GM18502 (cell line): ENCODE measurements at regions not wholly inside any gene's neighbourhood (a gene's known extent, or its start where the extent isn't known, plus 50 kb on each side); places are given as distances from the start of the nearest gene placed in this dataset.

Source experiments
- ATAC-seq: cut with Tn5 transposase; IDR thresholded peaks from one replicate; pipeline ENCODE4 v1.9.1; 2021; ENCODE audit warnings: mild to moderate bottlenecking; ENCODE audit not compliant: unreplicated experiment, poor library complexity

DNA sequence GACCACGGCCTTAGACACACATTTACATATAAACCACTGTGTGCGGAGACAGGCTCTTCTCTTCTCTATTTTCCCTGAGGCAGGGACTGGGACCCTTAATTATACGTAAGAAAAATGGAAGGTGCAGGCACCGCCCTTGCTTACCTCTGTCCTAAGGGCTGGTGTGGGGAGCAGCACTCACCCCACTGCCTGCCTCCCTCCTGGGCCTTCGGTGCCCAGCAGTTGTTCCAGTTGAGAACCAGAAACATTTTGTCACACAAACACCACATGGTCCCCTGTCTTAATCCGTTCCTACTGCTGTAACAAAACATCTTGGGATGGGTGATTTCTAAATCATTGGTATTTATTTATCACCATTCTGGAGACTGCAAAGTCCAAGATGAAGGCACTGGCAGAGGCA lies 192.7 kb upstream of the DIO3 start:
- no peak for ATAC-seq

DNA sequence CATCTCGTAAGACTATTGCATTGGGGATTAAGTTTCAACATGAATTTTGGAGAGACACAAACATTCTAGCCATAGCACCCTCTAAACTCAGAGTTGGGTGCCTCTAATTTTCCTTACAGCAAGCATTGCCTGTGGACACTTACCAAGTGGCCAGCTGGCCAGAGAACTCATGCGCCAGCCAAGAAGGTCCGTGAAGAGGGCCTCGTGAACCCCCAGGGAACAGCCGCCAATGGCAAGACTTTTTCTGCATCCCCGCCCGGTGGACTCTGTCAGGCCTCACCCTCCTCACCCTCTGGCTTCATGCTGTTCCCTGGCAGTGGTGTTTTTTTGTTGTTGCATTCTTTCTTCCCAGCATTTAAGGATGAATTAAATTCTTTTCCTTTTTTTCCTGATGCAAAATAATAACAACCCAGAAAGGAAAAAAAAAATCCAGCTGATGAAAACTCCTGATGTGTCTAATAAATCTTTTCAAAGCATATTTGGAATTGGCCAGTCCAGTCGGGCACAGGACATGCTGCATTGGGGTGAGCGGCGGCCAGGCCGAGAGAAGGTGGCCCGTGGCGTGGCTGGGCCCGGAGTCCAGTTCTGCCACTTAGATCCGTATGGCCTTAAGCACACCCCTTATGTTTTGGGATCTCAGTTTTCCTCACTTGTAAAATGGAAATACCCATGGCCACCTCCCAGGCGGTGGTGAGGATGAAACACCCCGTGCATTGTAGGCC lies 191.9 kb upstream of the DIO3 start:
- ATAC-seq, result no peak

DNA sequence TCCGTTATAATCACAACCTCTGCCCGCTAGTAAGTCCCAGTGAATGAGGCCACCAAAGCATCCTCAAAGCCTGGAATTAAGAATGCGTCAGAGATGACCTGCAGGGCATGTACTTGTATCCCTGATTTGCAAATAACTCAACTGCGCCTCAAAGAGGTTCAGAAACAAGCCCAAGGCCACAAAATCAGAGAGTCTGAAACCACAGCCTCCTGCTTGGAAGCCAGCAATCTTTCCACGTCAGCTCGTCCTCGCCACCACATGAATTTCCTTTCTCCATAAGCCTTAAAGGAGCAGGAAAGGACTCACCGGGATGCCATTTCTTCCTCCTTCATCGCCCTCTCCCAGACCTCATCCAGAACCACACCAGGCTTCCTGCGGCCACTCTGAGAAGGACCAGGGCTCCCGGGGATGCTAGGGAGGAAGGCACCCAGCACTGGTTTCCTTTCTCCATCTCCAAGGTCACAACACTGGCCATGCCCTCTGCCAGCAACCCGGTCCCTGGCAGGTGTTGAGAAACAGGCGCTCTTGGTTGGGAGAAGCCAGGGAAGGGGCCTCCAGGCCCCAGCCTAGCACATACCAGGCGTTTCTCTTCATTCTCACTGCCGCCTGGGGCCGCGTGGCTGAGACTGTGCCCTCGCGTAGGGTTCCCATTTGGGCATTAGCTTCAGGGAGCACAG lies 191.2 kb upstream of the DIO3 start:
- ATAC-seq, result no peak

DNA sequence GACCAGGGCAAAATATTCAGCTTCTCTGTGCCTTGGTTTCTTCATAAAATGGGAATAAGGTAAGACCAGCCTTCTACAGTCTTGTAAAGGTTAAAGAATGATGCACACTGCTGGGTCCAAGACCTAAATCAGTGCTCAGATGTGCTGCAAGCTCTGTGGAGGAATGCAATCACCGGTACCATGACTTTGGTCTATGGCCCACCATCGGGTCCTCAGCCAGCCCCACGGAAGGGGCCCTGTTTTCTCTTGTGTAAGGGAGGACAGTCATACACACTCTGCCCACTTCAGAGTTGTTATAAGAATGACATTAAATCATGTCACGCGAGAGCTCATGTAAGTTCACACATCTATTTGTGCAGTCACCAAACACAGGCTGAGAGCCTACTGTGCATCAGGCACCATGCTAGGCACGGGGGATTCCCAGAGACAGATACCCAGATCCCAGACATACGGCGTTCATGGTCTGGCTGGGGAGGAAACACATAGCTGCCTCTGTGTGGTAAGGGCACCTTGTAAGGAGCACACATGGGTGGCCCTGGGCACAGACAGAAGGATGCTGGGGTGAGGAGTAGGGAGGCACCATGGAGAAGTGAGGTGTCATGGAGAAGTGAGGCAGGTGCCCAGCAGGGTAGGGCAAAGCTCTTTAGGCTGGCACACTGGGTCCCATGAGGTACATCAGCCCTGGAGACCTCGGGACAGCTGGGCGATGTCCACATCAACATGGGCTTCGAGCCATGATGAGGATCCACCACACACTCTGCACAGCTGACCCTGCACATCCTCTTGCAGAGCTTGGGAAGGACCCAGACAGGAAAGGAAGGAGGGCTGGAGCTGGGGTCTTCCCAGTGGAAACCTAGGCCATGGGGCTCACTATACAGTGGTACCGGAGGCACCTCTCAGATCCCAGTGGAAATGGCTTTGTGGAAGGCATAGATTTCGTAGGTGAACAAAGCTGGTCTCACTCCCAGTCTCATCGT lies 190.4 kb upstream of the DIO3 start:
- ATAC-seq, result no peak

DNA sequence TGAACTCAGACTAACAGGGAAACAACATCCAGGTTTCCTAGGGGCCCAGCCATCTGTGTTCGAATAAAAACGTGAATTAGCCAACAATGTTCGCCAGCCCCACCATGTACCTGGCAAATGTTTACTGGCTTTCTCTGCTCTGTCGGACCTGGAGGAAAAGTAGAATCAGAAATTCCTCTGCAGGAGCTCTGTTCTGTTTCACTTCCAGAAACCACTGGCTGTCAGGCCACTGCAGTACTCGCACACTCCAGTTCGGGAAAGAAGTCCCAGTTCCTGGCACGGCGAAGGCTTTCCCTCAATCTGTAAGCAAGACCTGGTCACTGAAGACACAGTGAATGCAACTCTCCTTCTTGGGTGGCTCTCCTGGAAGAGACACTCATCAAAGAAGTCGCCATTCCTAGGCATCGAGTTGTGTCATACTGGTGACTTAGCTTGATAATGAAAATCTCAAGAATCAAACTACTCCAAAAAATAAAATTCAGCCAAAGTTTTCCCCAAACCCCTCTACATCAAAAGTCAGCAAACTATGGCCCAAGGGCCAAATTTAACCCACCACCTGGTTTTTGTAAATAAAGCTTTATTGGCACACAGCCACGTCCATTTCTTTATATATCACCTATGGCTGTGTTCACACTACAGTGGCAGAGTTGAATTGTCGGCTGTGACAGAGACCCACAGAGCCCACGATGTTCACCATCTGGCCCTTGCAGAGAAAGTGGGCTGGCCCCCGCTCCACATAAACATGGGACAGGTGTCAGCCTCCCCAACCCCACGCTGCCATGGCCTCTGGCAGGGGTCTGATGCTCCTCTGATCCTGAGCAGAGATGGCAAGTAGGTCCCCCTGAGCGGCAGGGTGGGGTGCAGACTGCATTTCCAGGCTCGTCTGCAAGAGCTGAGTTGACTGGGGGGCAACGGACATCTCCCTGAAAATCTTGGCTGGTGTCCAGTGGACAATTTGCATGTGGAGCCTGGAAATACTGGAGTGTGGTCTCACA lies 189.2 kb upstream of the DIO3 start:
- no peak for ATAC-seq

DNA sequence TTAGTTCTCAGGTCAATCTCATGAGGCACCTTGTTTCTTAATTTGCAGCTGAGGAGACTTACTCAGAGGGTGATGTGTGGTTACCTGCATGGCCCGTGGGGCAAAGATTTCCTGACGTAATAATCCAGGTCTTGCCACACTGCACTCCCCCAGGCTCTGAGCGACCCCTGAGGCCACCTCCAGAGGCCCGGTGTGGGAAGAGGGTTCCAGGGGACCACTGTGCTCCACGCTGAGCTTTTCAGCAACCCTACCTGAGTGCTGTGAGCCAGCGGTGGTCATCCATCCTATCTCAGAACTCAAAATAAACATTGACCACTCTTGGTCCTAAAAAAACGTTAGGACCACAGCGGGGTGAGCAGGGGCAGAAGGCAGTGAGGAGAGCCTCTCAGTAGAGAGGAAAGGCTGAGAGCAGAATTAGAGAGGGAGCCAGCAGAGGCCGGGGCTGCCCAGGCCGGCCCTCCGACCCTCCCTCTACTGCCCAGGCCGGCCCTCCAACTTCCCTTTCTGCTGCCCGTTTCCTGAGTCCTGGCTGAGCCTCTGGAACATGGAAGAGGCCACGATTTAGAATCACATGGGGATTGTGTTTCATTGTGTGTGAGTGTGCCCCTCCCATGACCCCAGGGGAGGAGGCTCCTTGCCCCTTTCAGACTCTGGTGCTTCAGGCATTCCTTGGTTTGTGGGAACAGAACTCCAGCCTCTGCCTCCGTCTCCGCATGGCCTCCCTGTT lies 188.2 kb upstream of the DIO3 start:
- no peak for ATAC-seq

DNA sequence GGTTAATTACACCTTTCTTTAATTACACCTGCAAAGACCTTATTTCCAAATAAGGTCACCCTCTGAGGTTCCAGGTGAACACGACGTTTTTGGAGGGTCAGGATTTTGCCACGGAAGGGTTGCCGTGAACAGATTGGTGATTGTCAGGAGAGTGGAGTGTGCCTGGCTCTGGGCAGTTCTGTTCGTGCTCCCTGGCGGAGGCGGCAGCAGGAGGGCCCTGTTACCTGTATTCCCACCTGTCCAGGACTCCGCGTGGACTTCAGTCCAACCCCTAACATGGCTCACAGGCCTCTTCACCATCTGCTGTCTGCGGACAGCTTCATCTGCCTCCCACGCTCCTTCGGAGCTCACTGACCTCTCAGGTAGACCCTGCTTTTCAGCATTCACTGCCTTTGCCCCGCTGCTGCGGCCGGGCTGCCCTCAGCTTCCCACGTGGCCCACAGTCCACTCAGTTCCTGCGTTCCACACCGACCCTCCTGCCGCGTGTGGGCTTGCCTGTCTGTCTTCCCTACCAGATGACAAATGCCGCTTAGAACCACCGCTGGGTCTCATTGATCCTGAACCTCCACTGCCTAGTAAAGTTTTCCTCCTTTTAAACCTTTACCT lies 187.5 kb upstream of the DIO3 start:
- no peak for ATAC-seq

DNA sequence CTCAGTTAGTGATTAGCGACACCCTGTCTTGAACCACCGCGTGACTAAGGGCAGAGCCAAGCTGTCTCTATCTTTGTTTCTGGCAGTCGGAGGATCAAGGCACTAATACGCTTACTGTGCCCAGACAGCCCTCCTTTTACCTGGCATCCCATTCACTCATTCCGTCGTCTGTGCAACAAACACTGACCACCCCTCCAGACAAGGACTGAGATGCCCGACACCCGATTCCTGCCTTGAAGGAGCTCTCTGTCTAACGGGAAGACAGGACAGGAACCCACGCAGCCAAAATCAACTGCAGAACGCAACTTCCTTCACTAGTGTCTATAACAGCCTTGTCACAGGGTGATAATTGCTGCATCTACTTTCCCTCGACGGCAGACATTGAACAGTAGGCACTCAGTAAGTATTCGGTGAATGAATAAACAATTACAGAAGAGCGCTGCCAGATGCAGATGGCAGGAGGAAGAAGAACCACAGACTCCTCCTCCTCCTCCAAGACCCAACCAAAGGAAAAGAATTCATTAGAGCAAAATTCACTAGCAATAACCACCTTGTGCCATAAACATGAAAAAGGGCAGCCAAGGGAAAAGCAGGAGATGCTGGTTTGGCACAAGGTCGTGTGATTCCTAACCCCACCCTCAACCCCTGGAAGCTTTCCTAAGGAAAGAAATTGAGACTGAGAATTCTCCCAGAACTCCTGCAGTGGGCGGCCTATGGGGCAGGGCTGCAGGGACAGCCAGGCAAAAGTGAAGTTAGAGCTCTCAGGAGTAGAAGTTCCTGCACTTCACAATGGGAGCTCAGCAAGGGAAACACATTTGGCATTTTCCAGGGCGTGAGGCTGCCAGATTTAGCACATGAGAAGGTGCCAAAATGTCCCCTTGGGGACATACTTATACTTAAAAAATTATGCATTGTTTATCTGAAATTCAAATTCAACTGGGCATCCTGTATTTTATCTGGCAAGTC lies 186.6 kb upstream of the DIO3 start:
- no peak for ATAC-seq

DNA sequence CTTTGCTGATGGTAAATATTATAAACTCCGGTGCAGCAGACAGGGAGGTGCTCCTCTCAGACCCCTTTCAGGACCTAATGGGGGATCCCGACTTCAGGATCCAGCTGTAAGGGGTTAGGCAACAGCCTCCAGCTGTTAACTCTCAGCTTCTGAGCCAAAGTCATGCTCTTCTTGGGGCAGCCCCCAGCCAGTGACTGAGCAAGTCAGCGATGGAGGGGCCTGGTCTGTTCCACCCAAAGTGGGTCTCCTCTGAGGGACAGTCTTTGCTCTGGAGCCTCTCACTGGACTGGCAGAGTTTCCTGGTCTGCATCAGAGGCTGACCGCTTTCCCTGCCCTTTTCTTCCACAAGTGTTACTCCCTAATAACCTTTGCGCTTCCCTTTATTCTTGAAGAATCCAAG lies 184.2 kb upstream of the DIO3 start:
- ATAC-seq, result no peak

DNA sequence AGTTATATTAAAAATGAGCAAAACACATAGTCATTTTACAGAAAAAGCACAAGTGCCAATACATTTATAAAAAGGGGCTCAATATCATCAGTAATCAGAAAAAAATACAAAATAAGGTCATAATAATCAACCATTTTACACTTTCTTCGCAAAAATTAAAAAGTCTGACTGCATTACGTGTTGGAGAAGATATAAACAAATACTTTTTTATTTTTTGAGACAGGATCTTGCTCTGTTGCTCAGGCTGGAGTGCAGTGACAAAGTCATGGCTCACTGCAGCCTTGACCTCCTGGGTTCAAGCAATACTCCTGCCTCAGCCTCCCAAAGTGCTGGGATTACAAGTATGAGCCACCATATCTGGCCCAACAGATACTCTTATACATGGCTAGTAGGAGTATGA lies 181.5 kb upstream of the DIO3 start:
- no peak for ATAC-seq

DNA sequence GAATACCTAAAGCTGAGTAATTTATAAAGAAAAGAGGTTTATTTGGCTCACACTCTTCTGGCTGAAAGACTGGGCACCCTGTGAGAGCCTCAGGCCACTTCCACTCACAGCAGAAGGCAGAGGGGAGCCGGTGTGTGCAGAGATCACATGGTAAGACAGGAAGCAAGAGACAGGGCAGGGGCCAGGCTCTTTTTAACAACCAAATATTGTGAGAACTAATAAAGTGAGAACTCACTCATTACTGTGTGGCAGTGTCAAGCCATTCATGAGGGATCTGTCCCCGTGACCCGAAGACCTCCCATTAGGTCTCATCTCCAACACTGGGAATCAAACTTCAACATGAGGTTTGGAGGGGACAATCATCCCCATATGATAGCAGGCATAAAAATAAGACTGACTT lies 180.8 kb upstream of the DIO3 start:
- no peak for ATAC-seq

DNA sequence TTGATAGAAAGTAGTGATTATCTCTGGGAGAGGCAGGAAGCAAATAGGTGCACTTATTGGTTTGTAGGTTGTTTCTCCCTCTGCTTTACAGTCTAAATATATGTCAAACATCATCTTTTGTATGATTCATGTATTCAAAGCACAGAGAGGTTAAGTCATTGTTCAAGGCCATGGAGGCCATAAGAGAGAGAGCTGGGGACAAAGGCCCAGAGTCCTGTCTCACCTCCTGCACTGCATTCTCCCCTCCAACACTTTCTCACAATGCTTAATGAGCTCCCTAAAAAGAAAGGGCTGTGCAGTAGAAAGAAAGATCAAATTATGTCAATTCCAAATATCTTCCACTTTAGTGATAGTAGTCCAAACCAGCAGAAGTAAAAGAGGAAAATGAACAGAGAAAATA lies 180.4 kb upstream of the DIO3 start:
- no peak for ATAC-seq

DNA sequence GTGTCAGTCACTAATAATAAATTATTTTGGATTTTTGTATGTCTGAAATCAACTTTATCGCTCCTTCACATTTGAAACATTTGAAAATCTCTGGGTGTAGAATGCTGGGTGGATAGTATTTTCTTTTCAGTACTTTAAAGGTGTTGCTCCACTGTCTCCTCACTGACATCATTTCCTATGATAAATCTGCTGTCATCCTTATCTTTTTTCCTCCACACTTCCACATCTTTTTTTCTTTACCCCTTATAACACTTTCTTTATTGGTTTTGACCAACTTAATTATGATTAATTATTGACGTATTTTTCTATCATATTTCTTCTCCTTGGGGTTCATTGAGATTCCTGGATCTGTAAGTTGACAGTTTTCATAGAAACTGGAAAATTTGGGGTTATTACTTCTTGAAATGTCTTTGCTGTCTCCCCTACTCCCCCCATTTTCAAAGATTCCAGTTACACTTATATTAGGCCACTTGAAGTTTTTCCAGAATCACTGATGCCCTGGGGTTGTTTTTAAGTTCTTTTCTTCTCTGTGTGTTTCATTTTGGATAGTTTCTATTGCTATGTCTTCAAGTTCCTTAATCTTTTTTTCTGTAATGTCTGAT lies 177.5 kb upstream of the DIO3 start:
- no peak for ATAC-seq

DNA sequence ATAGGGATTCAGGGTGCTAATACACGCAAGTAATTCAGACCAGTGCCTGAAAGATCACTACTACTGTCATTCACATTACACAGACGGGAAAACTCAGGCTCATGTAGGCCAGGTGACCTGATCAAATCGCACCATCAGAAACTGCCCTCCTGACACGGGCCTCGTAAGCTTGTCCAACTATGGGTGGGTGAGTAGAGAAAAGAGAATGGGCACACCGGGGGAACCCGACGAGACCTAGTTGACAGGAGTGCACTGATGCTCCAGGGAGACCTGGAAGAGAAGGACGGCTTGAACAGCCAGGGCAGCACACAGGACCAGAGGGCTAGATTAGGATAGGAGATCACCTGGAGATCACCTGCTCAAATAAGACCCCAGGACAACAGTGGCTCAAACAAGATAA lies 166.9 kb upstream of the DIO3 start:
- ATAC-seq, result no peak

DNA sequence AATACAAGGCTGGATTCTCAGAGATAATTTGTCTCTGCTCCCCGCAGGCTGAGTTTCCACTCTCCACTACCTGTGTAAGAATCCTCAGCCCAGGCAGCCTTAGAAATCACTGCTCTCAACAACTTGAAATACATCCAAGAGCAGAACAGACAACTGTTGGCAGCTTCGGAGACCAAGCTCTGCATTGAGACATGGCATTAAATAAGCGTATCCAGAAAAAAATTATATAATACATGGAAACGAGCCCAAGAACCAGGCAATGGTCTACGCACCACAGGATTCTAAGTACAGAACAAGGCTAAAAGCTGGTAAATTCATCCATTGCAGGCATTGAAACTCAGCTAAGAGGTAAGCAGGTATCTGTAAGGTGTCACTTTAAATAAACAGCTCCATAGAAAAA lies 165.5 kb upstream of the DIO3 start:
- ATAC-seq, result no peak

DNA sequence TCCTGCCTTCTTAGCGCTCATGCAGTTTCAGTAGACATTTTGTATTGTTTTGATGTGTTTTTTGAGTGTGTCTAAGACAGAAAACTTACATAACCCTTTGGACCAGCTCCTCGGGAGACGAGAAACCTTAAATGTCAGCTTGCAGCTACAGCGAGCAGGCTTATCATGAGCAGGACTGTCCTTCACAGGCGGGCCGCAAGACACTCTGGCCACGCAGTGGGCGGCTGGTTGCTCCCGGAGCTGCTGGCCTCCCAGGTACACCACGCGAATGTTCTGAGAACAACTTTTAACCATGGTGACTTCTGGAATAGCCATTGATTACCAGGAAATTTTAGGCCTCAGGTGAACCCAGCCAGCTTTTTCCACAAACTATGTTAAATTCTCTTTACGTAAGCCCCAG lies 164.1 kb upstream of the DIO3 start:
- no peak for ATAC-seq

DNA sequence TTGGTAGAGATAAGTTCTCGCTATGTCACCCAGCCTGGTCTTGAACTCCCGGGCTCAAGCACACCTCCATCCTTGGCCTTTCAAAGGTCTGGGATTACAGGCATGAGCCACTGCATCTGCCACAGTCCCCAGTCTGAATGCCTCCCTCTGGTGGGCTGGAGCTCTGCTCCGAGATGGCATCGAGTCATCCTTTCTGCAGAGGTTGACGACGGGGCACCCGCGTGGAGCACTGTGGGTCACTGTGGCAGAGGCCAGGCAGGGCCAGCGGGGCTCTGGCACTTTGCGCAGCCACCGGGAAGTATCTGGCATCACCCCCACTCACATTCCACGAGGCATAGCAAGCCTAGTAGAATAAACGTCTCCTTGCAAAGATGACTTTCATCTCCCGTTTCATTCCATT lies 163.3 kb upstream of the DIO3 start:
- no peak for ATAC-seq
